Posterior vena cava (tissue), 2 donors: ENCODE measurements at regions not wholly inside any gene's neighbourhood (a gene's known extent, or its start where the extent isn't known, plus 50 kb on each side); places are given as distances from the start of the nearest gene placed in this dataset.

Experiments used
- DNase-seq: peaks from one replicate; pipeline ENCODE4 v3.0.0-alpha.2; 2020; ENCODE audit warnings: low spot score
- intact Hi-C, 2 donors: fragments of 100-400 bp; cut with DNase I; formaldehyde crosslinking; loops; one replicate each; pipeline versions ENCODE4 v1.14.1 to v1.14.2; 2022 to 2023
- donor health status: DM: yes; HTN: yes; CAD: no.
- donor health status: DM: yes; HTN: yes; CAD: no.

GRCh38 chr5:3542769-3543168, 52.9 kb upstream of the IRX1 start:
- no peak for DNase-seq

GRCh38 chr5:3542158-3542557, 53.5 kb upstream of the IRX1 start:
- intact Hi-C loops: no loop called here
- DNase-seq: no peak

More at GRCh38 chr5:3542769-3543168, 52.9 kb upstream of the IRX1 start:
- intact Hi-C loops: no loop called here

DNA sequence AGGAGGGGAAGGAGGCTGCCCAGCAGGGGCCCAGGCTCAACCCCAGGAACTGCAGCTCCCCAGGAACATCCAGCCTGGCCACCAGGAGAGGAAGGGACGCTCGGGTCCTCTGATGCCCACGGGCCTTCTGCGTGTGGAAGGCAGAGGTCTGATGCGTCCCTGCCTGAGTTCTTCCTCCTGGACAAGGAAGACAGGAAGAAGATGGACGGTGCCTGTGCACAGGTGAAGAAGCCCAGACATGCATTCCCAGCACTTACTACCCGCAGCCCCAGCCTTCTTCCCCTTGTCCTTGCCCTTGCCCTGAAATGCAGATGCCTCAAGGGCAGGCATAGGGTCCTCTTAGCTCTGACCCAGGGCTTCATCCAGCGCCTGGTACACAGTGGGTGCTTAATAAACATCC, 56.7 kb upstream of the IRX1 start:
- no peak for DNase-seq
- intact Hi-C loops: no loop called here

- intact Hi-C loops: no loop called here
- DNase-seq: no peak
These were observed 57.7 kb upstream of the IRX1 start for GRCh38 chr5:3537942-3538341.

DNA sequence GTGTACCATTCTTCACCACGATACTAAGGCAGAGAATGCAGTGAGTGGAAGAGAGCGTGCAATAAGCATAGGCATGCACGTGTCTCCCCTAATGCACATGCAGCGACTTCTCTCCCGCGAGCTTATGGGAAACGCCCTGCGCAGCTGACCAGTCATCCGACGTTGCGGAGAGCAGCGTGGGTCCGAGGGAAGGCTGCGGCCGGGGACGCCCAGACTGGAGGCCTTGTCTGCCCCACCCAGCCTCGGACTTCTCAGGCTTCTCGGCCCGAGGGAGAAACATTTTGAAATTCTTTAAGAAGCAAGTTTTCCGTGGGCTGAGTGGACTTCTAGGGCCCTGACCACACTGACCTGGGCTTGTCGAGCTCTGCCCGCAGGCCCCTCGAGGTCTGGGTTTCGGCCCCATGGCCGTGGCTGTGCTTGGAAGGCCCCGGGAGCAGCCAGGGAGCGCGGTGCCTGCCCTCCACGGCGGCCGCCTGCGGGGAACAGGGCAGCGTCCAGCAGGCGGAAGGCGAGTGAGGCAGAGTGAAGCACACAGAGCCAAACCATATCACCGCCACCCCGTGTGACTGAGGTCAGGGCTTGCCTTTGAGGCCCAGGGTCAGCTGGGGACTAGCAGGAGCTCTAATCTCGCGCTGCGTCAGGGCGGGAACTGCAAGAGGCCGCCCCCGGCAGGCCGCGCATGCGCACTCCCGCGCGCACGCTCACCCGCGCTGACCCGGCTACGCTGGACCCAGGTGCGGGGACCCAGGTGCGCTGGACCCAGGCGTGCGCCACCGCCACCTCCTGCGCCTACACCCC, 60.0 kb upstream of the IRX1 start:
- DNase-seq: no peak
- intact Hi-C loops: no loop called here

DNA sequence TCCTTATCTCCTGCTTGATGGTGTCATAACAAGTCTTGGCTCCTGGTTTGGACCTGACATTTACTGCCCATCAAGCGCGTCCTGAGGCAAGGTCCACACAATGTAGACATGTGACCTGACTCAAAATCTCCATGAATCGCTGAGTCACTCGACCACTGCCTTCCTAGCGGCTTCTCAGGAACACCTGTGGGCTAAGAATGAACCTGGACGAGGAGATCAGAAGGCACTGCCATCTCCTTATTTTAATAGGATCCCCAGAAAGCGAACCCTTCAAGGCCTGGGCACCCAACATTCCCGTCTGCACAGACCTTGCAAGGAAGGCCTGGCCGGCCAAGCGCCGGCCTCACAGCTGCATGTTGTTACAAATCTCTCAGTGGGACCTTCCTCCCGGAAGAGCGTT, 60.6 kb upstream of the IRX1 start:
- DNase-seq: no peak
- intact Hi-C loops: no loop called here

DNA sequence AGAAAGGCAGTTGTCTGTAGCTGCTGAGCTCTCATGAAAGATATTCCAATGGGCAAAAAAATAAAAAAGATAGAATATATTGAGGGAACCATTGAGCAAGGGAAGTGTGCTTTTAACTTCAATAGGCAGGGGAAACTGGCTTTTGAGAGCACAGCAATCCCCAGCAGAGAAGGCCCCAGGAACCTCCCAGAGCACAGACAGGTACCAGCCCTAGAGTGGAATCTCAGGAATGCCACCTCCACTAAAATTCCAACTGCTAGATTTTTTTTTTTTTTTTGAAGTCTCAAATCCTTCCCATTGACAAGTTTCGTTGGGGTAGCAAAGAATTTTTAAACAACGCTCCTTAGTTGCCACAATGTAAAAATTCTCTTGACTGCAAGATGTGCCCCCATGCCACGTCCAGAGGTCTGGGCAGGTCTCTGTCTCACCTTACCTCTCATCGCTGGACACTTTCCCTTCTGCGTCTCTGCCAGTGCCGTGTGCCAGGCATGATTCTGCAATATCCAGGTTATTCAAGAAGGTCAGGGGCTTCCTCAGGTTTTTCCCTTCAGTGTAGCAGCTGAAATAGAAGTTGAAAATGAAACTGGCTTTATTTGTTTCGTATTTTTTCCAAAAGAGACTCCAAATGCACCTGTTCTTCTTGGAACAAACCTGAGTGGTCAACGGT, 64.2 kb upstream of the IRX1 start:
- no peak for DNase-seq
- intact Hi-C loops: no loop called here

DNA sequence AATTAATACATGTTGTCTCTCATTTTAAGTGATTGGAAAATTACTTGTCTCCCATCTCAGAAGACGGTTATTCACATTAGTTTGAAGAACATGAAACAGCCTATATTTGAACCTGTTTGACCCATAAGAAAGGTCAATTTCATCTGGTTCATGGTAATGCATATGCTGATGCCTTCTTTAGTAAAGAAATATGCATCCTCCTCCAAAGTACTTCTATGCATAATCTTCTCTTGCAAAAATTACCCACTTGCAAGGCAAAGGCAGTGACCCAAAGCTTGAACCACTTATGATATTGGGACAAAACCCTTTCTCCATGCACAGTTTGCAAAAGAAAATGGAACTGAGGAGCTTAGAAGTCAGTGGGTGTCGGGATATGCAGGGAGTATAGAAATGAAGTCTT, 65.4 kb upstream of the IRX1 start:
- DNase-seq: no peak
- intact Hi-C loops: no loop called here

DNA sequence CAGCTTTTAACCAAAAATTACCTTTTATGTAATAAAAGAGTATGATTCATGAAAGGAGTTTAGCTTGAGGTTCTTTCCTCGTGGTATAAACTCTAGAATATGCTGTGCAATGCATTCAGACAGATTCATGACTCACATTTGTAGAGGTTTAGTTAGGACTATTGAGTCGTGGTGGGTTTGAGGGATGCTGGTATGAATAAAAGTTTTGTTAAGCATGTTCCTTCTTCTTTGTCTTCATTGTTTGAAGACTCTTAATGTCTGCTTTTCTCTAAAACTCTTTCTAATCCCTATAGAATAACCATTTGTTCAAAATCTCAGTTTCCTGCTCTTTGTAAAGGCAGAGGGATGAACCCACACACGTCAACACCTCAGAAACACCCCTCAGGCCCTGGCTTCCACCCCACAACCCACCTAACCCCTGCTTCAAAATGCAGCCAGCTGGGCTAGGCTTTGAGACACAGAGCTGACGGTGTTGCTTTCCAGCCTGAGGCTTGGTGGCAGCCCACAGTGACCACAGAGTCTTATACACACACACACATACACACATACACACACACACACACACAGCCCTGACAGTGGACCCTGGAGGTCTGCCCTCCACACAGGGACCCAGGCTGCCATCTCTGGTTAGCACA, 69.0 kb upstream of the IRX1 start:
- intact Hi-C loops: loop anchor here in 1 of 2 donors (5.0 kb wide), 1 partner anchor 766 kb away; no protein-coding TSS in a partner anchor
- no peak for DNase-seq

DNA sequence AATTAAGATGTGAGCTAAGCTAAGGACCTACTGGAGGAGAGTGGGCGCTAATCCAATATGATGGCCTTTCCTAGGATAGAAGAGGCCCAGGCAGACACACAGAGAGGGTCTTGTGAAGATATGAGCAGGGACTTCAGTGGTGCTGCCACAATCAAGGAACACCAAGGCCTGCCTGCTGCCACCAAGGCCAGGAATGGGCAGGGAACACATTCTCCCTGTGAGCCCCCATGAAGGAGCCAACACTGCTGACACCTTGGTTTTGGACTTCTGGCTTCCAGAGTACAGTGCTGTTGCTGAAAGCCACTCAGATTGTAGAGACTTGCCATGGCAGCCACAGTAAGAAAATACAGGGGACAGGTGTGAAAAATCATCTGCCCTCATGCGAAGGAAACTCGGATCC, 73.1 kb upstream of the IRX1 start:
- no peak for DNase-seq
- intact Hi-C loops: no loop called here

DNA sequence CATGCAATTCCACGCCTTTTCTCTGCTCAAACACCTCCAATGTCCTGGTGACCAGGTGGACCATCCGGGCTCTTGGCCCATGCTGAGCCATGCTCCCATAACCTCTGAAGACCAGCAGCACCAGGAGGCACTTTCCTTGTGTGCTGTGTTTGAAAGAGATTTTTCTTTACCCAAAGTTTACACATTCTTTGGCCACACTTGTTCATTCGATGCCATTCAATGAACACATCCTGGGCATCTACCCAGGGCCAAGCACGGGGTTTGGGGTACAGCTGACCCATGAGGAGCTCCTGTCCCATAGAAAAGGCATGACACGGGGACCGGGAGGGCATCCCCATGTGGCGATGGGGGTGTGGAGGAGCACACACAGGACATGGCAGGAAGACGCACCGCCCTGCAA, 77.1 kb upstream of the IRX1 start:
- intact Hi-C loops: no loop called here
- no peak for DNase-seq

DNA sequence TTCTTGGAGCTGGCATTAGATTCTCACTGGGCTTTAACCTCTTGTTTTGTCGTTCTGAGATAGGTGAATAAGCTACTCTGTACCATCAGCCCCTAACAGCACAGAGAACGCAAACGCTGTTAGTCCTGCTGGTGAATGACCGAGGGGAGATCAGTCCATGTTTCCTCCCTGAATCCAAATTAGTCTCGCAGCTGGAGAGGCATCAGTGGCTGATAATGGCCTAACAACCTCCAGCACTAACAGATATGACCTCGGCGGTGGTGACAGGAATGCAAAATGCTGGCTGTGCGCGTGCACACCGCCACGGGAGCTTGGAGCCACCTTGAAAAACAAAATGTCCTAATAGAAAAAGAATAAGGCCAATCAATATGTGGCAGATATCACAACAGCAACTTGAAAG, 77.6 kb upstream of the IRX1 start:
- intact Hi-C loops: no loop called here
- no peak for DNase-seq

- intact Hi-C loops: no loop called here
These were observed 78.3 kb upstream of the IRX1 start for GRCh38 chr5:3517348-3517747.

GRCh38 chr5:3512361-3513095, 83.1 kb upstream of the IRX1 start:
- DNase-seq: no peak
- intact Hi-C loops: no loop called here

More at GRCh38 chr5:3517348-3517747, 78.3 kb upstream of the IRX1 start:
- no peak for DNase-seq

GRCh38 chr5:3511934-3512333, 83.7 kb upstream of the IRX1 start:
- DNase-seq: no peak
- intact Hi-C loops: no loop called here

- intact Hi-C loops: no loop called here
- DNase-seq: no peak
These were observed 84.1 kb upstream of the IRX1 start for GRCh38 chr5:3511519-3511918.

- DNase-seq: no peak
- intact Hi-C loops: no loop called here
These were observed 84.8 kb upstream of the IRX1 start for GRCh38 chr5:3510642-3511417.

DNA sequence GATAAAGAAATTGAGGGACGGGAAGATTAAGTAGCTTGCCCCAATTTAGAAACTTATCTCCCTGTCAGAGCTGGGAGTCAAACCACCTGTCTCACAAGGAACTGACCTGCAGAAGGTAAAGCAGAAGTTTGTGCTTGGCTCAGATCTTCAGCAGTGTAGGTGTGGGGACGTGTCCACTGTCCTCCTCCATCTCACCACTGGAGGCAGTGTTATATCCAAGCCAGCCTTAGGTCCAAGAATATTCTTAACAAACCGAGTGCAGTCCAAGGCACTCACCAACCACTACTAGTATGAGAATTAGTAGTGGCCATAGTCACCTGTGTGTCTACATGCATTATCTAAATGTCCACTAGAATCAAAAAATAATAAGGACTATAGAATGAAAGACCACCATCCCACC, 86.3 kb upstream of the IRX1 start:
- intact Hi-C loops: no loop called here

DNA sequence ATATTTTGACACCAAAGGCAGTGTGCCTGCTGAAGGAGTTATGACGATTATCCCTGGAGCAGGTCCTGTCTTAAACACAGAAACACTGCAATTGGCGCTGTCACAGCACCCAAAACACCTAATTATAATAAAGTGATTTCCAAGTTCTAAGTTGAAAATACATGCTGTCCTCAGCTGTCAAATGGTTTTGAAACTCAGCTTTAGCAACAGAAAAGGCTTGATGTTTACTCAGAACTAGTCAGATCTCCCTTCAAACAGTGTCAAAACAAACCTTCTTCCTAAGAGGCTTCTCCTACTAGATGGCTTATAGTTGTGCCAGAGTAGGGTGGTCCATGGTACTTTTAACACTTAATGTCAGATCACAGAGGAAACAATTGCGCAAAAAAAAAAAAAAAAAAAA, 87.2 kb upstream of the IRX1 start:
- DNase-seq: no peak
- intact Hi-C loops: no loop called here

More for the DNA sequence above, 86.3 kb upstream of the IRX1 start:
- no peak for DNase-seq
